Amygdala (tissue), 56 donors: ENCODE measurements at regions not wholly inside any gene's neighbourhood (a gene's known extent, or its start where the extent isn't known, plus 50 kb on each side); places are given as distances from the start of the nearest gene placed in this dataset.
"Not testable (repeated sequence)": the region's sequence is repeated elsewhere in the genome, so short reads cannot be mapped to it uniquely, and the experiment has no call there.

Experiments used
- DNase-seq, 56 donors: peaks; one replicate each; lab custom pipeline; 2025; lab: John Stamatoyannopoulos, UW

GRCh38 chr15:79728867-79729266 is 167.9 kb downstream of the MTHFS start:
- DNase-seq: no peak

- no peak for DNase-seq
Measured at GRCh38 chr15:79736435-79737000, 160.3 kb downstream of the MTHFS start.

GRCh38 chr15:79738143-79738542 is 158.7 kb downstream of the MTHFS start:
- no peak for DNase-seq

GRCh38 chr15:79740561-79740960 is 156.3 kb downstream of the MTHFS start:
- DNase-seq: no peak

GRCh38 chr15:79743032-79743431 is 153.8 kb downstream of the MTHFS start:
- DNase-seq: no peak

GRCh38 chr15:79744485-79744884 is 152.3 kb downstream of the MTHFS start:
- not testable (repeated sequence) for DNase-seq

GRCh38 chr15:79756365-79756764 is 140.4 kb downstream of the MTHFS start:
- no peak for DNase-seq

GRCh38 chr15:79765081-79765480 is 131.7 kb downstream of the MTHFS start:
- DNase-seq: no peak

- DNase-seq: no peak
Measured at GRCh38 chr15:79769069-79769481, 127.7 kb downstream of the MTHFS start.

GRCh38 chr15:79769933-79770759 is 126.7 kb downstream of the MTHFS start:
- DNase-seq: no peak

- peak in 1 of 56 donors; percentile 5 for DNase-seq
Measured at GRCh38 chr15:79773128-79773527, 123.7 kb downstream of the MTHFS start.

- no peak for DNase-seq
Measured at GRCh38 chr15:79775821-79776220, 121.0 kb downstream of the MTHFS start.

- DNase-seq: no peak
Measured at GRCh38 chr15:79777916-79778315, 118.9 kb downstream of the MTHFS start.

- DNase-seq: no peak
Measured at GRCh38 chr15:79778378-79778990, 118.3 kb downstream of the MTHFS start.

- no peak for DNase-seq
Measured at GRCh38 chr15:79779746-79780145, 117.1 kb downstream of the MTHFS start.

- not testable (repeated sequence) for DNase-seq
Measured at GRCh38 chr15:79782307-79782706, 114.5 kb downstream of the MTHFS start.
